ENCODE measurements at regions not wholly inside any gene's neighbourhood (a gene's known extent, or its start where the extent isn't known, plus 50 kb on each side); places are given as distances from the start of the nearest gene placed in this dataset.

- no peaks in the 10 kb centered on the region for H3K36me3 Mint-ChIP-seq
- no peaks in the 10 kb centered on the region for H3K4me1 Mint-ChIP-seq
- CTCF ChIA-PET: no interaction called here
- H3K4me3 Mint-ChIP-seq: no peak overlapping the region
- DNase-seq: no peak
- peaks cover 24% of the 10 kb centered on the region for H3K9me3 Mint-ChIP-seq
- H3K27ac Mint-ChIP-seq: no peak overlapping the region
- H3K27me3 Mint-ChIP-seq: peaks cover 3% of the 10 kb centered on the region
Measured at GRCh38 chr19:20259615-20260014, 92.6 kb downstream of the ZNF486 start.

- Mint-ChIP-seq H3K9me3 (peaks cover 24% of the 10 kb centered on the region), H3K36me3 (no peaks in the 10 kb centered on the region), H3K4me1 (no peaks in the 10 kb centered on the region), H3K4me3 (no peak overlapping the region), H3K27me3 (peaks cover 3% of the 10 kb centered on the region), H3K27ac (no peak overlapping the region)
- no peak for DNase-seq
- CTCF ChIA-PET: no interaction called here
Measured at GRCh38 chr19:20256606-20257005, 89.6 kb downstream of the ZNF486 start.

GRCh38 chr19:20254121-20254520 is 87.1 kb downstream of the ZNF486 start:
- Mint-ChIP-seq H3K9me3 (peaks cover 16% of the 10 kb centered on the region), H3K4me1 (no peaks in the 10 kb centered on the region), H3K27ac (no peak overlapping the region), H3K4me3 (no peak overlapping the region), H3K36me3 (no peaks in the 10 kb centered on the region), H3K27me3 (no peaks in the 10 kb centered on the region)
- CTCF ChIA-PET: no interaction called here
- DNase-seq: no peak

GRCh38 chr19:20252613-20253012 is 85.6 kb downstream of the ZNF486 start:
- no peaks in the 10 kb centered on the region for H3K36me3 Mint-ChIP-seq
- H3K4me1 Mint-ChIP-seq: no peaks in the 10 kb centered on the region

GRCh38 chr19:20250627-20251026 is 83.6 kb downstream of the ZNF486 start:
- Mint-ChIP-seq H3K4me3 (no peak overlapping the region), H3K4me1 (no peaks in the 10 kb centered on the region), H3K27me3 (no peaks in the 10 kb centered on the region), H3K9me3 (peaks cover 3% of the 10 kb centered on the region), H3K27ac (no peak overlapping the region), H3K36me3 (no peaks in the 10 kb centered on the region)
- DNase-seq: no peak
- CTCF ChIA-PET: no interaction called here

More at GRCh38 chr19:20252613-20253012, 85.6 kb downstream of the ZNF486 start:
- peaks cover 4% of the 10 kb centered on the region for H3K9me3 Mint-ChIP-seq
- H3K4me3 Mint-ChIP-seq: no peak overlapping the region
- no peak overlapping the region for H3K27ac Mint-ChIP-seq
- no peaks in the 10 kb centered on the region for H3K27me3 Mint-ChIP-seq
- no peak for DNase-seq
- CTCF ChIA-PET: no interaction called here

- DNase-seq: no peak
- no peaks in the 10 kb centered on the region for H3K36me3 Mint-ChIP-seq
- no peak overlapping the region for H3K27ac Mint-ChIP-seq
- H3K9me3 Mint-ChIP-seq: peaks cover 7% of the 10 kb centered on the region
- H3K4me3 Mint-ChIP-seq: no peak overlapping the region
- no peaks in the 10 kb centered on the region for H3K4me1 Mint-ChIP-seq
- CTCF ChIA-PET: no interaction called here
- no peaks in the 10 kb centered on the region for H3K27me3 Mint-ChIP-seq
Measured at GRCh38 chr19:20250121-20250520, 83.1 kb downstream of the ZNF486 start.
